ENCODE measurements at regions not wholly inside any gene's neighbourhood (a gene's known extent, or its start where the extent isn't known, plus 50 kb on each side); places are given as distances from the start of the nearest gene placed in this dataset.

DNA sequence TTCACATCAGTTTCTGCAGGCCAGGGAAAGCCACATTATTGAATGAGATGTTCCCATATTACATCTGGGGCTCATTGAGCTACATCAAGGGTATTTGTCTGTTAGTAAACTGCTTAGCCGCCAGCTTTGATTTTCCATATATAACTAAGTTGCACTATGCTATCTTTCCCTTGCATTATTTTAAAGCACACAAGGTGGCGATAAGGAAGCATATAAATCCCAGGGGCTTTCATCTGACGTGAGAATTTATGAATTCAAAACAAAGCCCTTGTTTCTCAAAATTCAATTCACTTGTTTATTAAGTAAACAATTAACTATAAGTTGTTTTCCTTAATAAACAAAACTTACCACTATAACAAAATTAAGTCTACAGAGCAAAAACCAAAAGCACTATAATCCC is 334.1 kb upstream of the TPK1 start:
- no peak for TF ChIP-seq POLR2A (IDR thresholded peaks at IDR 0.05; ENCODE audit: low read depth, low read length)
- TF ChIP-seq POLR2AphosphoS5 (IDR thresholded peaks at IDR 0.05; ENCODE audit: low read depth, low read length): no peak
- TF ChIP-seq TAF1 (IDR thresholded peaks at IDR 0.05; ENCODE audit: borderline replicate concordance, low read depth, low read length): no peak
